ENCODE measurements at regions not wholly inside any gene's neighbourhood (a gene's known extent, or its start where the extent isn't known, plus 50 kb on each side); places are given as distances from the start of the nearest gene placed in this dataset.

DNA sequence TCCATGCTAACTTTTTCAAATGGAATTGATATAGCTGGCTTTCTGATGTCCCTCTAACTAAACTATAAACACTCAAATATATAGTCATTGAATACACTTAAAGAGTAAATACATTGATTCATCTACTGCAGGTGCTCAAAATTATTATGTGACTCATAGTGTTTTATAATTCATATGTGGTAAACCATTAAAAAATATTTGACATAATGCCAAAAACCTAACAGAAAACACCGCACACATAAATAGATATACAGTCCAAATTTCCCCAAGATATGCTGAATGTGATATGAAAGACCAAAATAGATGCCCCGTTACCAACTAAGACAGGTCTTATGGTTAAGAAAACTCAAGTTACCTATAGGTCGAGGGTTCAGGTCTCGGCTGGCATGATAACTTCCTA, 171.7 kb upstream of the SEMA3E start:
- FAIRE-seq, result no peak
- CTCF ChIA-PET (ENCODE audit: partially characterized antibody), result no interaction called here
- 89% methylated on average over 4 of the region's 4 CpGs; no CpG with 5 or more reads in 1 of the 2 experiments for WGBS, 2 experiments (ENCODE audit: extremely low coverage in 1 of 2, insufficient coverage in 1 of 2, insufficient read length in 1 of 2, insufficient replicate concordance in 2 of 2, low coverage in 1 of 2, low lambda C conversion rate in 2 of 2, missing lambda C conversion rate in 1 of 2)
- no peak for TF ChIP-seq RFX5 (IDR thresholded peaks at IDR 0.05; ENCODE audit: borderline replicate concordance, low read depth, low read length)
- TF ChIP-seq SP2 (IDR thresholded peaks at IDR 0.05; ENCODE audit: low read length), result no peak
- TF ChIP-seq, protein P1, sequence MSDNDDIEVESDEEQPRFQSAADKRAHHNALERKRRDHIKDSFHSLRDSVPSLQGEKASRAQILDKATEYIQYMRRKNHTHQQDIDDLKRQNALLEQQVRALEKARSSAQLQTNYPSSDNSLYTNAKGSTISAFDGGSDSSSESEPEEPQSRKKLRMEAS (IDR thresholded peaks at IDR 0.05), result no peak
- TF ChIP-seq SRF (IDR thresholded peaks at IDR 0.05; ENCODE audit: low read depth, low read length), result no peak
- no peak for TF ChIP-seq SIRT6 (IDR thresholded peaks at IDR 0.05; ENCODE audit: low read length)
- TF ChIP-seq BACH1 (IDR thresholded peaks at IDR 0.05; ENCODE audit: low read length), result no peak
- no peak for TF ChIP-seq BRCA1 (IDR thresholded peaks at IDR 0.05; ENCODE audit: low read depth, low read length)
- TF ChIP-seq RAD21 (IDR thresholded peaks at IDR 0.05 in 1 of 2, conservative IDR thresholded peaks at IDR 0.05 in 1 of 2; ENCODE audit: low read depth in 2 of 2, low read length in 2 of 2), result no peak
- no peak for TF ChIP-seq CHD1 (IDR thresholded peaks at IDR 0.05; ENCODE audit: low read depth, low read length)
- no peak for TF ChIP-seq POU5F1 (IDR thresholded peaks at IDR 0.05; ENCODE audit: low read depth, low read length)
- no peak for TF ChIP-seq PHF8 (conservative IDR thresholded peaks at IDR 0.05; ENCODE audit: low read depth, low read length)
- no peak for TF ChIP-seq JUN (IDR thresholded peaks at IDR 0.05; ENCODE audit: low read depth, low read length)
- no peak for TF ChIP-seq ATF3 (IDR thresholded peaks at IDR 0.05; ENCODE audit: insufficient read depth, low read depth, low read length)
- TF ChIP-seq YY1 (IDR thresholded peaks at IDR 0.05; ENCODE audit: low read depth, low read length), result no peak

More for the DNA sequence above, 171.7 kb upstream of the SEMA3E start:
- H3K4me3 ChIP-seq (ENCODE audit: extremely low read depth in 1 of 4, insufficient read depth in 2 of 4, low read depth in 3 of 4, low read length in 4 of 4), result no peak overlapping the region
- no peak overlapping the region for H4K5ac ChIP-seq (ENCODE audit: insufficient read length, low read depth, low read length)
- no peaks in the 10 kb centered on the region for H3K4me1 ChIP-seq (replicated peaks in 1 of 4; ENCODE audit: control insufficient read depth in 3 of 4, insufficient read depth in 4 of 4, low read length in 3 of 4)
- no peak overlapping the region for H3K4ac ChIP-seq (replicated peaks; ENCODE audit: insufficient read length, low read depth, low read length)
- no peak for DNase-seq (ENCODE audit: low read depth in 1 of 2, low spot score in 2 of 2)
- no peak overlapping the region for H2AFZ ChIP-seq (ENCODE audit: low read length)
- H3K9ac ChIP-seq (replicated peaks in 1 of 4; ENCODE audit: extremely low read depth in 1 of 4, low read depth in 3 of 4, low read length in 3 of 4), result no peak overlapping the region
- no peak overlapping the region for H2BK5ac ChIP-seq (ENCODE audit: low read depth, low read length)
- H2BK20ac ChIP-seq (ENCODE audit: low read length), result no peak overlapping the region
- no peak overlapping the region for H3K23ac ChIP-seq (ENCODE audit: insufficient read length)
- no peak overlapping the region for H3K56ac ChIP-seq (replicated peaks; ENCODE audit: insufficient read length, low read depth, low read length)
- H3K9me3 ChIP-seq (ENCODE audit: insufficient read depth in 2 of 2, low read depth in 1 of 2, low read length in 1 of 2), result no peaks in the 10 kb centered on the region
- no peak overlapping the region for H2BK15ac ChIP-seq (ENCODE audit: low read length)
- no peak overlapping the region for H2AK5ac ChIP-seq (ENCODE audit: low read depth, low read length)
- H3K4me2 ChIP-seq (ENCODE audit: insufficient read depth in 1 of 2, low read depth in 2 of 2, low read length in 2 of 2), result no peak overlapping the region
- no peaks in the 10 kb centered on the region for H4K20me1 ChIP-seq (replicated peaks in 1 of 2; ENCODE audit: control insufficient read depth in 1 of 2, insufficient read depth in 2 of 2, low read length in 2 of 2)
- H2BK120ac ChIP-seq (replicated peaks; ENCODE audit: low read depth, low read length), result no peak overlapping the region
- H3K79me1 ChIP-seq (ENCODE audit: low read depth, low read length), result no peaks in the 10 kb centered on the region
- H3K36me3 ChIP-seq (ENCODE audit: control insufficient read depth in 2 of 4, insufficient read depth in 4 of 4, low read length in 3 of 4), result no peaks in the 10 kb centered on the region
- no peak overlapping the region for H3K14ac ChIP-seq (ENCODE audit: insufficient read length)
- H3K27me3 ChIP-seq (replicated peaks in 1 of 4; ENCODE audit: control insufficient read depth in 3 of 4, extremely low read depth in 1 of 4, insufficient read depth in 3 of 4, low read length in 3 of 4), result no peaks in the 10 kb centered on the region
- no peak overlapping the region for H4K8ac ChIP-seq (ENCODE audit: extremely low read depth, insufficient read depth, low read length)
- POLR2A ChIA-PET (ENCODE audit: partially characterized antibody), result no interaction called here
- H4K91ac ChIP-seq (replicated peaks; ENCODE audit: insufficient read length, low read length), result no peak overlapping the region
- no peak overlapping the region for H2BK12ac ChIP-seq (ENCODE audit: low read depth, low read length)
- H3K27ac ChIP-seq (ENCODE audit: low read depth, low read length), result no peak overlapping the region
- H3K18ac ChIP-seq (ENCODE audit: extremely low read depth, low read length), result no peak overlapping the region
- H3K23me2 ChIP-seq (ENCODE audit: low read depth, low read length), result no peaks in the 10 kb centered on the region
- H3K79me2 ChIP-seq (ENCODE audit: control insufficient read depth in 1 of 2, insufficient read depth in 2 of 2, low read length in 2 of 2), result no peaks in the 10 kb centered on the region

All from H1 (cell line).